Right lobe of liver (tissue), 4 donors: ENCODE measurements at regions not wholly inside any gene's neighbourhood (a gene's known extent, or its start where the extent isn't known, plus 50 kb on each side); places are given as distances from the start of the nearest gene placed in this dataset.

Experiments used
- CTCF ChIP-seq, 4 donors: fragments of 200-600 bp in 3 of 4; fragments of 450-650 bp in 1 of 4; IDR thresholded peaks; one replicate each; pipeline versions ENCODE4 v1.5.1 to v1.8.0; 2016 to 2022; ENCODE audit warnings: antibody characterized with exemption in 4 of 4, mild to moderate bottlenecking in 2 of 4
- POLR2A ChIP-seq: fragments of 450-650 bp; IDR thresholded peaks from one replicate; pipeline ENCODE4 v1.6.1; 2017; ENCODE audit warnings: antibody characterized with exemption, mild to moderate bottlenecking
- donor health status: DM: no; HTN: no; CAD: no.
- donor health status: DM: no; HTN: no; CAD: no.
- donor health status: DM: no; HTN: yes; CAD: no.

- no peak for TF ChIP-seq CTCF (IDR thresholded peaks at IDR 0.05)
- TF ChIP-seq POLR2A, result no peak
Observed at GRCh38 chr13:62696490-62696889, 1280.8 kb upstream of the PCDH20 start.
